ENCODE measurements at regions not wholly inside any gene's neighbourhood (a gene's known extent, or its start where the extent isn't known, plus 50 kb on each side); places are given as distances from the start of the nearest gene placed in this dataset.

GRCh38 chr1:194309697-194310096 lies 1123.3 kb upstream of the B3GALT2 start:
- 19% methylated on average over 2 of the region's 2 CpGs for WGBS (ENCODE audit: insufficient coverage, low coverage, missing lambda C conversion rate)
- ATAC-seq: no peak
- in situ Hi-C loops (cut with MboI): no loop called here

More at GRCh38 chr1:194309697-194310096, 1123.3 kb upstream of the B3GALT2 start:
- Histone ChIP-seq H3K27me3 (ENCODE audit: control insufficient read depth in 2 of 2, insufficient read depth in 2 of 2, low read length in 2 of 2) (no peaks in the 10 kb centered on the region), H3K4me3 (no peak overlapping the region), H3K27ac (ENCODE audit: extremely low read depth, low read depth, low read length) (no peak overlapping the region), H3K9ac (ENCODE audit: insufficient read depth in 1 of 2, low read depth in 2 of 2, low read length in 2 of 2) (no peak overlapping the region), H3K9me1 (ENCODE audit: control insufficient read depth, insufficient read depth, low read length) (no peaks in the 10 kb centered on the region), H3K79me2 (ENCODE audit: control insufficient read depth, insufficient read depth, low read length) (no peaks in the 10 kb centered on the region), H3K36me3 (ENCODE audit: control insufficient read depth, insufficient read depth, low read length) (no peaks in the 10 kb centered on the region), H3K4me1 (replicated peaks in 1 of 2; ENCODE audit: control insufficient read depth in 2 of 2, insufficient read depth in 2 of 2, low read length in 2 of 2) (no peaks in the 10 kb centered on the region), H4K20me1 (replicated peaks; ENCODE audit: control insufficient read depth, insufficient read depth, low read length) (no peaks in the 10 kb centered on the region), H3K9me3 (replicated peaks; ENCODE audit: control insufficient read depth, insufficient read depth, low read depth, low read length) (no peaks in the 10 kb centered on the region), H3K4me2 (ENCODE audit: insufficient read depth, low read length) (no peak overlapping the region), H2AFZ (ENCODE audit: low read depth, low read length) (no peak overlapping the region)
- FAIRE-seq (no peak), DNase-seq (ENCODE audit: extremely low read depth in 1 of 4, low spot score in 3 of 4) (no peak)
- CTCF ChIA-PET (ENCODE audit: low intra/inter-chr PET ratio): no interaction called here
- TF ChIP-seq TBL1XR1 (IDR thresholded peaks at IDR 0.05; ENCODE audit: low read length in 2 of 2) (no peak), CXXC5 (CRISPR knock-in tag; IDR thresholded peaks at IDR 0.05) (no peak), ZBTB8A (IDR thresholded peaks at IDR 0.05; ENCODE audit: partially characterized antibody) (no peak), HINFP (tag; conservative IDR thresholded peaks at IDR 0.05; ENCODE audit: low read depth) (no peak), HBP1 (CRISPR knock-in tag; IDR thresholded peaks at IDR 0.05) (no peak), SLC30A9 (CRISPR knock-in tag; IDR thresholded peaks at IDR 0.05) (no peak), CREB1 (IDR thresholded peaks at IDR 0.05) (no peak), CREB1 (CRISPR knock-in tag; IDR thresholded peaks at IDR 0.05) (no peak), ELF1 (tag; IDR thresholded peaks at IDR 0.05) (no peak), HNRNPUL1 (IDR thresholded peaks at IDR 0.05; ENCODE audit: low read length) (no peak), ZNF232 (CRISPR knock-in tag; IDR thresholded peaks at IDR 0.05) (no peak)
- BruUV-seq (replicated peaks): no TSS peak
- intact Hi-C loops (cut with micrococcal nuclease): no loop called here
- POLR2A ChIA-PET: no interaction called here

All from K562 (cell line).